Upper lobe of left lung (tissue), 6 donors: ENCODE measurements at regions not wholly inside any gene's neighbourhood (a gene's known extent, or its start where the extent isn't known, plus 50 kb on each side); places are given as distances from the start of the nearest gene placed in this dataset.

Source experiments
- ATAC-seq, 2 donors: fragments of 200-7000 bp; cut with Tn5 transposase; one replicate each; pipeline ENCODE4 v1.9.1; 2022; ENCODE audit warnings: mild to moderate bottlenecking in 2 of 2, moderate library complexity in 2 of 2; ENCODE audit not compliant: low FRiP score in 2 of 2
- DNase-seq, 2 donors: peaks; one replicate each; pipeline ENCODE4 v3.0.0-alpha.2; 2019 to 2020
- H3K27ac ChIP-seq, 4 donors: fragments of 200-600 bp; sonication (generic); one replicate each; pipeline ENCODE4 v1.5.1; 2016 to 2019
- H3K27me3 ChIP-seq, 4 donors: fragments of 200-600 bp; sonication (generic); one replicate each; pipeline ENCODE4 v1.5.1; 2017 to 2019
- H3K36me3 ChIP-seq, 4 donors: fragments of 200-600 bp; sonication (generic); one replicate each; pipeline ENCODE4 v1.5.1; 2016 to 2019
- H3K4me1 ChIP-seq, 4 donors: fragments of 200-600 bp; sonication (generic); one replicate each; pipeline ENCODE4 v1.5.1; 2018 to 2019
- H3K4me3 ChIP-seq, 4 donors: fragments of 200-600 bp; sonication (generic); one replicate each; pipeline ENCODE4 v1.5.1; 2017 to 2019; ENCODE audit warnings: mild to moderate bottlenecking in 2 of 4, moderate library complexity in 1 of 4
- H3K9me3 ChIP-seq, 4 donors: fragments of 200-600 bp; sonication (generic); one replicate each; pipeline ENCODE4 v1.5.1; 2018 to 2019
- CTCF ChIP-seq, 6 experiments: fragments of 450-650 bp in 4 of 6; fragments of 200-600 bp in 2 of 6; sonication (generic) in 2 of 6; IDR thresholded peaks; one replicate each; pipeline ENCODE4 v1.5.1; 2016 to 2019; ENCODE audit warnings: antibody characterized with exemption in 6 of 6
- EP300 ChIP-seq, 4 donors: sonication (generic); formaldehyde crosslinking; IDR thresholded peaks; one replicate each; pipeline ENCODE4 v1.5.1; 2017; ENCODE audit warnings: antibody characterized with exemption in 4 of 4, control low read depth in 2 of 4
- POLR2A ChIP-seq, 4 donors: fragments of 450-650 bp; IDR thresholded peaks; one replicate each; pipeline ENCODE4 v1.5.1; 2016 to 2017; ENCODE audit warnings: antibody characterized with exemption in 4 of 4, mild to moderate bottlenecking in 2 of 4
- POLR2AphosphoS5 ChIP-seq, 2 donors: sonication (generic); formaldehyde crosslinking; IDR thresholded peaks; one replicate each; pipeline ENCODE4 v1.5.1; 2017; ENCODE audit warnings: antibody characterized with exemption in 2 of 2
- WGBS, 2 donors: methylation state at CpG; one replicate each; pipeline ENCODE4 v1.1.5; 2017 to 2018; 5-methylcytosine and 5-hydroxymethylcytosine counted together
- donor health status: DM: no; HTN: no; CAD: no; lungs with moderate emphysema.
- donor health status: DM: no; HTN: yes; CAD: no; lungs with severe emphysema.

DNA sequence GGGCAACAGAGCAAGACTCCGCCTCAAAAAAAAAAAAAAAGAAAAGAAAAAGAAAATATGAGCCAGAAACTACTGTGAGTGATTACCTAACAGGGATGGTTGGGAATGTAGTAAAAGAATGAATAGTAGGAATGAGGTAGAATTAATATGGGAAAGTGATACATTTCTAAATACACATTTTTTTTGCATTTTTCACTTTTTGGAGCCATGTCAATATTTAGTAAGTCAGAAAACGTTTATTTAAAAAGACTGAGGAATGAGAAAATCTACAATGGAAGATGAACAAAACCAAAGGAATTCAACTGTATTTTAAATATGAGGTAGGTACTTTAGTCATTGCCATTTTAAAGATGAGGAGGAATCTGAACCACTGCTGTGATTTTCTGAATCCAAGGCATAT, 817.2 kb upstream of the CADM2 start:
- no peaks in the 10 kb centered on the region for H3K4me1 ChIP-seq
- H3K9me3 ChIP-seq = no peaks in the 10 kb centered on the region
- ATAC-seq (no peak), DNase-seq (no peak)
- no peak overlapping the region for H3K4me3 ChIP-seq
- H3K36me3 ChIP-seq = no peaks in the 10 kb centered on the region
- H3K27me3 ChIP-seq = no peaks in the 10 kb centered on the region
- H3K27ac ChIP-seq = no peak overlapping the region
- TF ChIP-seq POLR2AphosphoS5 (IDR thresholded peaks at IDR 0.05) = no peak
- no peak for TF ChIP-seq EP300 (IDR thresholded peaks at IDR 0.05)
- TF ChIP-seq POLR2A (IDR thresholded peaks at IDR 0.05) = no peak
- TF ChIP-seq CTCF (IDR thresholded peaks at IDR 0.05) = no peak
- 71 to 79% methylated on average over 2 of the region's 2 CpGs for WGBS, 2 donors

- TF ChIP-seq POLR2A (IDR thresholded peaks at IDR 0.05) (no peak), CTCF (IDR thresholded peaks at IDR 0.05) (no peak), EP300 (IDR thresholded peaks at IDR 0.05) (no peak), POLR2AphosphoS5 (IDR thresholded peaks at IDR 0.05) (no peak)
- Histone ChIP-seq H3K36me3 (no peaks in the 10 kb centered on the region), H3K4me1 (no peaks in the 10 kb centered on the region), H3K27ac (no peak overlapping the region), H3K27me3 (no peaks in the 10 kb centered on the region), H3K4me3 (no peak overlapping the region), H3K9me3 (no peaks in the 10 kb centered on the region)
- ATAC-seq (no peak), DNase-seq (no peak)
These were observed 793.5 kb upstream of the CADM2 start for GRCh38 chr3:84165328-84165727.

DNA sequence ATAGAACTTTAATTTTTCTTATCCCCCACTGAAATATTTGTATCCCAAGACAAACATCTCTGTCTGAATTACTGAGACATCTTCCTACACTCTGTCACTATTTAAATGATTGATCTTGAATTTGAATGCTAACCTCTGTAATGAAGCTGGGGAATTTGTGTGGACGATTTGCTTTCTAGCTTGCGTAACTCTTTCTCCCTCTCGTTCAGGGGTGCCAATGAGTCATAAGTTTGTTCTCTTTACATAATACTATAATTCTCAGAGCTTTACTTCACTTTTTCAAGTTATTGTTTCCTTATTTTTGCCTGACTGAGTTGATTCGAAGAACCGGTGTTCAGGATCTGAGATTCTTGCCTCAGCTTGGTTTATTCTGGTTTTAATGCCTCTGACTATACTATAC, 783.3 kb upstream of the CADM2 start:
- peaks cover 0 to 4% (median 0%) of the 10 kb centered on the region in 4 donors for H3K9me3 ChIP-seq
- WGBS, 2 donors = 76 to 86% methylated on average over 5 of the region's 5 CpGs
- no peaks in the 10 kb centered on the region for H3K27me3 ChIP-seq
- no peak for TF ChIP-seq POLR2A (IDR thresholded peaks at IDR 0.05)
- no peak for TF ChIP-seq EP300 (IDR thresholded peaks at IDR 0.05)
- ATAC-seq (no peak), DNase-seq (no peak)
- H3K27ac ChIP-seq = no peak overlapping the region
- no peak overlapping the region for H3K4me3 ChIP-seq
- H3K36me3 ChIP-seq = no peaks in the 10 kb centered on the region
- H3K4me1 ChIP-seq = no peaks in the 10 kb centered on the region

DNA sequence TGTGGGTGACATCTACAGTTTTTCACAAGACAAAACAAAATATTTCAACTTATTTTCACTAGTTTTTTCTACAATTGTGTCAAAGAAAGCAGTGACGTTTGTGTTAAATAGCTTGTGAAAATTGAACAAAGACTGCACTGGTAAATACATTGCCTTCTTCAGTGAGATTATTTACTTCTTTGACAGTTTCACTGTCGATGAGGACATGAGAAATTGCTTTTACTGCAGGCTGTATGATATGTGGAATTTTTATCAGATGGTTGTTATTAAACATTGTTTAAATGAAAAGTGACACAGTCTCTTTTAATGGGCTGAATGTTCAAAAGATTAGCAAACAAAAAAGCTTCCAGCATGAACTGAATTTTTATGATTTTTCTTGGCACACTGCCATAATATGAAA, 773.9 kb upstream of the CADM2 start:
- Histone ChIP-seq H3K27ac (no peak overlapping the region), H3K9me3 (peaks cover 0 to 3% (median 0%) of the 10 kb centered on the region in 4 donors), H3K4me3 (no peak overlapping the region), H3K36me3 (no peaks in the 10 kb centered on the region), H3K4me1 (no peaks in the 10 kb centered on the region), H3K27me3 (no peaks in the 10 kb centered on the region)
- ATAC-seq = no peak
- no peak for DNase-seq
- TF ChIP-seq EP300 (IDR thresholded peaks at IDR 0.05) (no peak), CTCF (IDR thresholded peaks at IDR 0.05) (no peak), POLR2A (IDR thresholded peaks at IDR 0.05) (no peak), POLR2AphosphoS5 (IDR thresholded peaks at IDR 0.05) (no peak)
- WGBS, 2 donors = 39 to 66% methylated on average over 2 of the region's 2 CpGs

- no peak overlapping the region for H3K4me3 ChIP-seq
- no peak for ATAC-seq
- no peaks in the 10 kb centered on the region for H3K27me3 ChIP-seq
- peaks cover 0 to 7% (median 5%) of the 10 kb centered on the region in 4 donors for H3K9me3 ChIP-seq
- H3K4me1 ChIP-seq = no peaks in the 10 kb centered on the region
- H3K36me3 ChIP-seq = no peaks in the 10 kb centered on the region
- TF ChIP-seq CTCF (IDR thresholded peaks at IDR 0.05) = no peak
- no peak for TF ChIP-seq EP300 (IDR thresholded peaks at IDR 0.05)
- TF ChIP-seq POLR2AphosphoS5 (IDR thresholded peaks at IDR 0.05) = no peak
- no peak for TF ChIP-seq POLR2A (IDR thresholded peaks at IDR 0.05)
- H3K27ac ChIP-seq = no peak overlapping the region
- 68 to 69% methylated on average over 1 of the region's 1 CpG for whole genome bisulfite sequencing, 2 donors
- no peak for DNase-seq
These were observed 764.8 kb upstream of the CADM2 start for GRCh38 chr3:84194029-84194428.
